ENCODE measurements at regions not wholly inside any gene's neighbourhood (a gene's known extent, or its start where the extent isn't known, plus 50 kb on each side); places are given as distances from the start of the nearest gene placed in this dataset.

DNA sequence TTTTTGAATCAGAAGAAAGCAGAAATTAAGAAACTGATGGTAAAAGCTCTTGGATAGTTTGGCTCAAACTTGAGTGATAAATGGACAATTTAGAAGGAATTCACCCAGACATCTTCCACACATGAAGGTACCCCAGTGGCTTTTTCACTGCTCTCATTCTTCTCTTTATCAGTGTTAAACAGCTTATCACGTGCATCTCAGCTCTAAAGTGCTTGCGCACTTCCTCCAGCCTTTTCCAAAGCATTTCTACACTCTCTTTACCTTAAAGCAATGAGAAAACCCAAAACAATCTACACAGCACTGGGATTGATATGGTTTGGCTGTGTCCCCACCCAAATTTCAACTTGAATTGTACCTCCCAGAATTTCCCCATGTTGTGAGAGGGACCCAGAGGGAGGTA lies 509.1 kb upstream of the FAT1 start:
- TF ChIP-seq ZNF263 (CRISPR knock-in tag; IDR thresholded peaks at IDR 0.05) (no peak), HMGXB4 (CRISPR knock-in tag; IDR thresholded peaks at IDR 0.05; ENCODE audit: borderline replicate concordance in 1 of 2, low read depth in 1 of 2) (no peak), KDM4B (CRISPR knock-in tag; IDR thresholded peaks at IDR 0.05) (no peak), ZSCAN20 (CRISPR knock-in tag; IDR thresholded peaks at IDR 0.05; ENCODE audit: borderline replicate concordance) (no peak), ZBTB1 (CRISPR knock-in tag; IDR thresholded peaks at IDR 0.05; ENCODE audit: borderline replicate concordance) (no peak), YY1 (IDR thresholded peaks at IDR 0.05; ENCODE audit: insufficient read depth, insufficient replicate concordance, low read depth, low read length) (no peak), CTCF (CRISPR knock-in tag; IDR thresholded peaks at IDR 0.05) (no peak), GATAD1 (CRISPR knock-in tag; IDR thresholded peaks at IDR 0.05) (no peak), SMC3 (IDR thresholded peaks at IDR 0.05; ENCODE audit: low read length) (no peak), JUND (CRISPR knock-in tag; IDR thresholded peaks at IDR 0.05) (no peak), KDM6A (CRISPR knock-in tag; IDR thresholded peaks at IDR 0.05; ENCODE audit: low read depth) (no peak)
- TF ChIP-seq, protein P1, sequence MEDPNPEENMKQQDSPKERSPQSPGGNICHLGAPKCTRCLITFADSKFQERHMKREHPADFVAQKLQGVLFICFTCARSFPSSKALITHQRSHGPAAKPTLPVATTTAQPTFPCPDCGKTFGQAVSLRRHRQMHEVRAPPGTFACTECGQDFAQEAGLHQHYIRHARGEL (CRISPR knock-in tag; IDR thresholded peaks at IDR 0.05) = no peak
- TF ChIP-seq, protein P2, sequence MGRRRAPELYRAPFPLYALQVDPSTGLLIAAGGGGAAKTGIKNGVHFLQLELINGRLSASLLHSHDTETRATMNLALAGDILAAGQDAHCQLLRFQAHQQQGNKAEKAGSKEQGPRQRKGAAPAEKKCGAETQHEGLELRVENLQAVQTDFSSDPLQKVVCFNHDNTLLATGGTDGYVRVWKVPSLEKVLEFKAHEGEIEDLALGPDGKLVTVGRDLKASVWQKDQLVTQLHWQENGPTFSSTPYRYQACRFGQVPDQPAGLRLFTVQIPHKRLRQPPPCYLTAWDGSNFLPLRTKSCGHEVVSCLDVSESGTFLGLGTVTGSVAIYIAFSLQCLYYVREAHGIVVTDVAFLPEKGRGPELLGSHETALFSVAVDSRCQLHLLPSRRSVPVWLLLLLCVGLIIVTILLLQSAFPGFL (CRISPR knock-in tag; IDR thresholded peaks at IDR 0.05) = no peak
- TF ChIP-seq, protein P3, sequence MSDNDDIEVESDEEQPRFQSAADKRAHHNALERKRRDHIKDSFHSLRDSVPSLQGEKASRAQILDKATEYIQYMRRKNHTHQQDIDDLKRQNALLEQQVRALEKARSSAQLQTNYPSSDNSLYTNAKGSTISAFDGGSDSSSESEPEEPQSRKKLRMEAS (IDR thresholded peaks at IDR 0.05) = no peak
